ENCODE measurements at regions not wholly inside any gene's neighbourhood (a gene's known extent, or its start where the extent isn't known, plus 50 kb on each side); places are given as distances from the start of the nearest gene placed in this dataset.

DNA sequence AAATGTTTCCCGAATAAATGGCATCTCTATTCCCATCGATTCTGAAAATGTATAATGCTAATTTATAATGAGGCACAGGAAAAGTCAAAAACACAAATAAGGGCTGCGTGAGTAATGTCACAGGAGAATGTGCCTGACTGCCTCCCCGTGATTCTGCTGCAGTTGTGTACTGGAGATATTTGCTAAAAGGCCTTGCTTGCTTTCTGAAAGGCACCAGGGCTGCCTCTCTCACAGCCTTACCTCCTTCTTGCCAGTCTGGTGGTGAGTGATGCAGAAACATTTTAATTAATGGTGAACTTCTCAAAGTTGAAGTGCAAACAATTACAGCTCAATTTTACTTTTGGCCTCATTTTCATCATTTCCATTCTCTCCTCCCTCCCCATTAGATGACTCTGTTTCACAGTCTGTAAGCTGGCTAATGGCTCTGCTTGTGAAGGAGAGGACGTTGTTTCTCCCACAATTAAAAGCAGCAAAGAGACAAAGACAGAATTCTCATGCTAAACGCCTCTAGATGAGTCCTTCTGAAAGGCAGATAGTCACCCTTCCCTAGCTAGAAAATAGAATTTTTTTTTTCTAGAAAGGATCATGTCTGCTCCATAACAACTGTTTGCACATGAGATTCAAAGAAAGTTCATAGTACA lies 377.6 kb downstream of the MDFIC start:
- TF ChIP-seq CTCF (IDR thresholded peaks at IDR 0.05; ENCODE audit: extremely low read depth in 1 of 2, insufficient read depth in 1 of 2, low read depth in 1 of 2, low read length in 2 of 2) (no peak), EZH2 (IDR thresholded peaks at IDR 0.05; ENCODE audit: borderline replicate concordance, low read depth, low read length, severe bottlenecking) (no peak), POLR2A (IDR thresholded peaks at IDR 0.05; ENCODE audit: low read depth, low read length) (no peak), MAX (IDR thresholded peaks at IDR 0.05; ENCODE audit: insufficient read depth, insufficient read length) (no peak), POLR2AphosphoS5 (IDR thresholded peaks at IDR 0.05; ENCODE audit: insufficient read depth, low read depth, low read length) (no peak), GATA2 (IDR thresholded peaks at IDR 0.05; ENCODE audit: insufficient read depth, insufficient read length, low read depth, low read length) (no peak), FOS (IDR thresholded peaks at IDR 0.05; ENCODE audit: borderline replicate concordance, insufficient read depth, low read length) (no peak), JUN (IDR thresholded peaks at IDR 0.05; ENCODE audit: borderline replicate concordance, insufficient read depth, insufficient read length, low read depth) (no peak)

All from endothelial cell of umbilical vein (primary cell).